ENCODE measurements at regions not wholly inside any gene's neighbourhood (a gene's known extent, or its start where the extent isn't known, plus 50 kb on each side); places are given as distances from the start of the nearest gene placed in this dataset.

DNA sequence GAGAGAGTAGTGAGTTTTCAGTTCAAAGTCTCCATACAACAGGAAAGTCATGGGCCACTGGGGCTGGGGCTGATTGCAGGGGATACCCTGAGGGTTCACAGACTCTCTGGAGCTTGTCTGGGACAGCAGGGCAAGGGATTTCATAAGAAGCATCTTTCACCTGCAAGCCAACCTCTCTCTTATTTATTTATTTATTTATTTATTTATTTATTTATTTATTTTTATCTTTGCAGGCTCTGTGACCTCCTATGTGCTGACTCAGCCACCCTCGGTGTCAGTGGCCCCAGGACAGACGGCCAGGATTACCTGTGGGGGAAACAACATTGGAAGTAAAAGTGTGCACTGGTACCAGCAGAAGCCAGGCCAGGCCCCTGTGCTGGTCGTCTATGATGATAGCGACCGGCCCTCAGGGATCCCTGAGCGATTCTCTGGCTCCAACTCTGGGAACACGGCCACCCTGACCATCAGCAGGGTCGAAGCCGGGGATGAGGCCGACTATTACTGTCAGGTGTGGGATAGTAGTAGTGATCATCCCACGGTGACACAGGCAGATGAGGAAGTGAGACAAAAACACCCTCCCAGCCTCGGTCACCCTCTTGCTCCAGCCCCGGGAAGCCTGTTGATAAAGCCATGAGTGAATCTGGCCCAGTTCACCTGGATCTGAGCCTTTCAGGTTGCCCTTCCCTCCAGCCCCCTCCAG is 68.4 kb downstream of the GGTLC2 start:
- TF ChIP-seq POLR2A (IDR thresholded peaks at IDR 0.05), result no peak
- TF ChIP-seq, protein P1, sequence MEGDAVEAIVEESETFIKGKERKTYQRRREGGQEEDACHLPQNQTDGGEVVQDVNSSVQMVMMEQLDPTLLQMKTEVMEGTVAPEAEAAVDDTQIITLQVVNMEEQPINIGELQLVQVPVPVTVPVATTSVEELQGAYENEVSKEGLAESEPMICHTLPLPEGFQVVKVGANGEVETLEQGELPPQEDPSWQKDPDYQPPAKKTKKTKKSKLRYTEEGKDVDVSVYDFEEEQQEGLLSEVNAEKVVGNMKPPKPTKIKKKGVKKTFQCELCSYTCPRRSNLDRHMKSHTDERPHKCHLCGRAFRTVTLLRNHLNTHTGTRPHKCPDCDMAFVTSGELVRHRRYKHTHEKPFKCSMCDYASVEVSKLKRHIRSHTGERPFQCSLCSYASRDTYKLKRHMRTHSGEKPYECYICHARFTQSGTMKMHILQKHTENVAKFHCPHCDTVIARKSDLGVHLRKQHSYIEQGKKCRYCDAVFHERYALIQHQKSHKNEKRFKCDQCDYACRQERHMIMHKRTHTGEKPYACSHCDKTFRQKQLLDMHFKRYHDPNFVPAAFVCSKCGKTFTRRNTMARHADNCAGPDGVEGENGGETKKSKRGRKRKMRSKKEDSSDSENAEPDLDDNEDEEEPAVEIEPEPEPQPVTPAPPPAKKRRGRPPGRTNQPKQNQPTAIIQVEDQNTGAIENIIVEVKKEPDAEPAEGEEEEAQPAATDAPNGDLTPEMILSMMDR (IDR thresholded peaks at IDR 0.05), result no peak

Measured in ovary (tissue), 3 donors.